ENCODE measurements at regions not wholly inside any gene's neighbourhood (a gene's known extent, or its start where the extent isn't known, plus 50 kb on each side); places are given as distances from the start of the nearest gene placed in this dataset.
A peak's percentile ranks its signal among the peaks of the same experiment; 100 is the strongest.

DNA sequence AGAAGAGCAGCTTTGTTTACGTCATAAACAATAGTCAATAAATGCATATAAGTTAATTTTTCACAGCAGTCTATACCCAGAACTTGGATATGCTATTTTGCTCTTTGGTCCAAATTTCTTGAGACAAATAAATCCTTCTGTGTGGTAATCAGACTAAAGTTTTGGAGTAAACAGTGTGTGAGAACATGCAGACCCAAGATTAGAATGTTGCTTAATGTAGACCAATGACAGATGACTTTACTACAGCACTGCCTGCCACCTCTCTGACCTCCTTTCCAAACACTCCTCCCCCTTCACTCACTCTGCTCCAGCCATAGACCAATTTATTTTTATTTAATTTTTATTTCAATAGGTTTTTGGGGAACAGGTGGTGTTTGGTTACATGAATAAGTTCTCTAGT, 115.3 kb upstream of the TANK start:
- Histone ChIP-seq H3K27me3 (no peaks in the 10 kb centered on the region), H3K4me3 (no peak overlapping the region), H3K27ac (peak overlapping the region in 1 of 4 donors; percentile 26), H3K4me1 (peaks cover 0 to 18% (median 2%) of the 10 kb centered on the region in 4 donors), H3K36me3 (no peaks in the 10 kb centered on the region), H3K9me3 (no peaks in the 10 kb centered on the region)
- peak in 1 of 2 donors; percentile 51 for TF ChIP-seq EP300 (IDR thresholded peaks at IDR 0.05)
- TF ChIP-seq, protein P1, sequence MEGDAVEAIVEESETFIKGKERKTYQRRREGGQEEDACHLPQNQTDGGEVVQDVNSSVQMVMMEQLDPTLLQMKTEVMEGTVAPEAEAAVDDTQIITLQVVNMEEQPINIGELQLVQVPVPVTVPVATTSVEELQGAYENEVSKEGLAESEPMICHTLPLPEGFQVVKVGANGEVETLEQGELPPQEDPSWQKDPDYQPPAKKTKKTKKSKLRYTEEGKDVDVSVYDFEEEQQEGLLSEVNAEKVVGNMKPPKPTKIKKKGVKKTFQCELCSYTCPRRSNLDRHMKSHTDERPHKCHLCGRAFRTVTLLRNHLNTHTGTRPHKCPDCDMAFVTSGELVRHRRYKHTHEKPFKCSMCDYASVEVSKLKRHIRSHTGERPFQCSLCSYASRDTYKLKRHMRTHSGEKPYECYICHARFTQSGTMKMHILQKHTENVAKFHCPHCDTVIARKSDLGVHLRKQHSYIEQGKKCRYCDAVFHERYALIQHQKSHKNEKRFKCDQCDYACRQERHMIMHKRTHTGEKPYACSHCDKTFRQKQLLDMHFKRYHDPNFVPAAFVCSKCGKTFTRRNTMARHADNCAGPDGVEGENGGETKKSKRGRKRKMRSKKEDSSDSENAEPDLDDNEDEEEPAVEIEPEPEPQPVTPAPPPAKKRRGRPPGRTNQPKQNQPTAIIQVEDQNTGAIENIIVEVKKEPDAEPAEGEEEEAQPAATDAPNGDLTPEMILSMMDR (IDR thresholded peaks at IDR 0.05): no peak
- WGBS, 2 donors: 70 to 75% methylated on average over 1 of the region's 1 CpG
- DNase-seq (ENCODE audit: low spot score in 2 of 2): peak in 1 of 2 donors; percentile 18

DNA sequence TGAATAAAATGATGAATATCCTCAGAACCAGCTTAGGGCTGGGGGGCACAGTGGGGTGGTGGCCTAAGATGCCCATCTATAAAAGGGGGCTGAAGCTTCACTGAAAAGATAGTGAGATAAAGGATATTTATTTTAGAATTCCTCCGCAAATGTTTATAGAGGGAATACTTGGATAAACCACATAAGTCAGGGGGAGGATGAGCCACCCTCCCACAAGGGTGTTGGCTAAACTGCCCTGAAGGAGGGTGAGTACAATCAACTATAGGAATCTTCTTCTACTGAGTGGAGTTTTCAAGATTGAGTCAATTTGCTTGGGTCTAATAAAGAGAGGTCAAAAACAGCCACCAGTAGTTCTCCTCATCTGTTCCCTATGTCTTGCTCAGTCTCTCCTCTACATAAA, 114.5 kb upstream of the TANK start:
- DNase-seq (ENCODE audit: low spot score in 2 of 2): no peak
- H3K27ac ChIP-seq: no peak overlapping the region
- no peak overlapping the region for H3K4me3 ChIP-seq
- WGBS, 2 donors: 94 to 96% methylated on average over 1 of the region's 1 CpG
- no peaks in the 10 kb centered on the region for H3K36me3 ChIP-seq
- TF ChIP-seq POLR2A (IDR thresholded peaks at IDR 0.05): no peak
- no peak for TF ChIP-seq EP300 (IDR thresholded peaks at IDR 0.05)
- TF ChIP-seq, protein P1 (IDR thresholded peaks at IDR 0.05): no peak
- H3K4me1 ChIP-seq: peaks cover 0 to 18% (median 2%) of the 10 kb centered on the region in 4 donors
- H3K27me3 ChIP-seq: no peaks in the 10 kb centered on the region
- H3K9me3 ChIP-seq: no peaks in the 10 kb centered on the region

DNA sequence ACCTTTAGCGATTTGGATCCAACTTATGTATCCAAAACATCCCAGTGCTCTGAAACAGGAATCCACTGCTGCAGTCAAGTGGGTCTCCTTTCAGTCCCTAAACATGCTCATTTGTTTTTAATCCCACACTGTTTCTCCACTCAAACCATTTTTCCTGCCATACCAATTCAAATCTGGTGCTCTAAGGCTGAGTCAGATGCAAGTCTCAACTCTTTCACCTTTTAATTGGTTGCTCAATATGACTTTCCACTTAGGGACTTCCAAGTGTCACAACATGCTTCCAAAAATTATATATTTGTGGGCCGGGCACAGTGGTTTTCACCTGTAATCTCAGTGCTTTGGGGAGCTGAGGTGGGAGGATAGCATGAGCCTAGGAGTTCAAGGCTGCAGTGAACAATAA, 113.4 kb upstream of the TANK start:
- no peak overlapping the region for H3K27ac ChIP-seq
- 83 to 89% methylated on average over 2 of the region's 2 CpGs for WGBS, 2 donors
- no peak overlapping the region for H3K4me3 ChIP-seq
- DNase-seq (ENCODE audit: low spot score in 2 of 2): no peak
- no peaks in the 10 kb centered on the region for H3K36me3 ChIP-seq
- peaks cover 0 to 18% (median 2%) of the 10 kb centered on the region in 4 donors for H3K4me1 ChIP-seq
- no peaks in the 10 kb centered on the region for H3K9me3 ChIP-seq
- no peaks in the 10 kb centered on the region for H3K27me3 ChIP-seq
- TF ChIP-seq POLR2A (IDR thresholded peaks at IDR 0.05): no peak
- TF ChIP-seq, protein P1 (IDR thresholded peaks at IDR 0.05): no peak
- TF ChIP-seq EP300 (IDR thresholded peaks at IDR 0.05): no peak

DNA sequence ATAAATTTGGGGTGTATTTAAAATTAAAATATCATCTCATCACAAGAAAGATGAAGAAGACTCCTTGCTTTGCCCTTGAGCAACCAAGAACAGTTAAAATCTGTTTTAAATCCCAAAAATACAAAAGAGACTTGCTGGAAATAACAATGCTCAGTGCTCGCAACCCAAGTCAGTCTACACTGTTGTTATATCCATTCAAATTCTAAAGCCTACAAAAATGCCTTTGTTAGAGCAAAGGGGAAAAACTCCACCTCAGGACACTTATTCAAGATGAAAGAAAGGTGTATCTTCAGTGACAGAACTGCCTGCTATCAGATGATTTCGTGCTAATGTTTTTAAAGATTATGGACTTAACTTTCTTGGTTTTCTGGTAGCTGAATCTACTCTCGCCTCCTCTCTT, 111.9 kb upstream of the TANK start:
- 57 to 79% methylated on average over 3 of the region's 3 CpGs for WGBS, 2 donors
- TF ChIP-seq EP300 (IDR thresholded peaks at IDR 0.05) (no peak), POLR2A (IDR thresholded peaks at IDR 0.05) (no peak)
- TF ChIP-seq, protein P1 (IDR thresholded peaks at IDR 0.05): no peak
- Histone ChIP-seq H3K4me3 (no peak overlapping the region), H3K27ac (no peak overlapping the region), H3K36me3 (no peaks in the 10 kb centered on the region), H3K27me3 (no peaks in the 10 kb centered on the region), H3K4me1 (peaks cover 0 to 17% (median 2%) of the 10 kb centered on the region in 4 donors), H3K9me3 (no peaks in the 10 kb centered on the region)
- DNase-seq (ENCODE audit: low spot score in 2 of 2): no peak

DNA sequence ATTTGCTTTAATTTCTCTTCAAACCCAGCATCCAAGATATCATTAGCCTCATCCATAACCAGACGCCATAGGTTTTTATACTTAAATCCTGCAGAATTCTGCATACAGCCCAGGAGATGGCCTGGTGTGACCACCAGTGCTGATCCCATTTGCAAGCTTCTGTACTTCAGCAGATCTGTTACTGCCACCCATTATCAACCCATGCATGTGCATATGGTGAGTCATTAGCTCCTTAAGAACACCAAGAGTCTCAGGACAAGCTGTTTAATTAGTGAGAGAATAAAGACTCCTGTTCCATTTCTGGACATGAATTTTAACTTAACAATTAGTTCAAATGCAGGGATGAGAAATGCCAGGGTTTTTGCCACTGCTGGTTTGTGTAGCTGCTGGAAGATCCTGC, 110.7 kb upstream of the TANK start:
- TF ChIP-seq POLR2A (IDR thresholded peaks at IDR 0.05): no peak
- TF ChIP-seq EP300 (IDR thresholded peaks at IDR 0.05): no peak
- TF ChIP-seq, protein P1 (IDR thresholded peaks at IDR 0.05): no peak
- H3K36me3 ChIP-seq: no peaks in the 10 kb centered on the region
- H3K9me3 ChIP-seq: no peaks in the 10 kb centered on the region
- 96% methylated on average over 1 of the region's 1 CpG for WGBS, 2 donors
- H3K27ac ChIP-seq: no peak overlapping the region
- peaks cover 0 to 5% (median 2%) of the 10 kb centered on the region in 4 donors for H3K4me1 ChIP-seq
- DNase-seq (ENCODE audit: low spot score in 2 of 2): no peak
- no peak overlapping the region for H3K4me3 ChIP-seq
- H3K27me3 ChIP-seq: no peaks in the 10 kb centered on the region

Data from tibial nerve (tissue), 4 donors.